ENCODE measurements at regions not wholly inside any gene's neighbourhood (a gene's known extent, or its start where the extent isn't known, plus 50 kb on each side); places are given as distances from the start of the nearest gene placed in this dataset.
A peak's percentile ranks its signal among the peaks of the same experiment; 100 is the strongest.

GRCh38 chr20:10925767-10926166 is 252.0 kb upstream of the JAG1 start:
- DNase-seq, result no peak

- DNase-seq, result no peak
These were observed 253.3 kb upstream of the JAG1 start for GRCh38 chr20:10927011-10927583.

DNA sequence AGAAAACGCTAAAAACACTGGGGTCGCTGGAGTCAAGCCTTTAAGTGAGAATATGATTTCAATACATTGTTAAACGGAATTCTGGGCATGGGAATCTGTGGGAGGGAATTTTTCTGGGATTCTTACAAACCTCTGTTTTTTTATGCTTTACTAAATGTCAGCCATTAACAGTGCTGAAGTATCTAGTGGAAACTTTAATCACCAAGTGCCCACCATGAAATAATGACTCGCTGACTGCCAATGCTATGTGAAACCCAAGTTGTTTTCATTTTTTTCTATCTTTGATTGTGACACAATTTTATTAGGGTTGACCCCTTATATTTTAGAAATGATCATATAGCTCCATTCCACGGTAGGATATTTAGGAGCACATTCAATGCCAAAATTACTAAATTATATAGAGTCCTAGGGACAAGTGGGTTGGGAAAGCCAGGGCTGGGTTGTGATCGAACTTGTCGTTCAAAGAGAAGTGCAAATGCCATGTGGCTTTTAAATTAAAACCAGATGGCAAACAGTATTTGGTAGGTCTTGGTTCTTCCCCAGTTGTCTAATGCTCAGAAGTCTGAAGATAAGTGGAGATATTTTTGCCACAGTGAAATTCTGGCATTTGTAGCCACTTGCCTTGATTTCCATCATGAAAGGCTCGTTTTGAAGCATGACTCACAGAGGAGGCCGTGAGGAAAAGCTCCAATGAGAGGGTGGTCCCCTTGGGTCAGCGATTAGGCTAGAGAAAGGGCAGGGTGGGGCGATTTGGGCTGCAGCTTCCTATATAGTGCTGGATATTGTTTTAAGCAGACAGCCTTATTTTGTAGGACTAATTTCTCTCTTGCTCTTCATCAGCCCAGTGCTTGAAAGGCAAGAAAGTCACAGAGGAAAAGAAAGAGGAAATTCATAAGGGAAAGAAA is 254.4 kb upstream of the JAG1 start:
- no peak for DNase-seq

GRCh38 chr20:10928841-10929421 is 255.1 kb upstream of the JAG1 start:
- DNase-seq, result no peak

GRCh38 chr20:10935658-10936402 is 262.0 kb upstream of the JAG1 start:
- DNase-seq, result no peak

DNA sequence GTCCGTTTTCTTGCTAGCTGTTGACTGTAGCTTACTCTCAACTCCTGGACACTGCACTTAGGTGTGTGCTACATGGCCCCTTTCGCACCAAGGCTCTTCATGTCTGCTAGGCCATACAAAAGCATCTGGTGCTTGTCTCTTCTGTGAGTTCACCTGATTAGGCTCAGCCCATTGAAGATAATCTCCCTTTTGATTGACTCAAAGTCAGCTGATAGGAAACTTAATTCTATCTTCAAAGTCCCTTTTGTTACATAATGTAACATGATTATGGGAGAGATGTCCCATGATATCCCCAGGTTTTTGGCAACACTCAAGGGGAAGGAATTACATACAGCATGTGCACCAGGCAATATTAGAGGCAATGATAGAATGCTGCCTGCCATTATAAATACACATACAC is 263.0 kb upstream of the JAG1 start:
- DNase-seq, result no peak

- DNase-seq, result no peak
These were observed 265.6 kb upstream of the JAG1 start for GRCh38 chr20:10939331-10939941.

- DNase-seq, result no peak
These were observed 267.1 kb upstream of the JAG1 start for GRCh38 chr20:10940941-10941340.

GRCh38 chr20:10943686-10944265 is 270.0 kb upstream of the JAG1 start:
- DNase-seq, result no peak

- DNase-seq, result no peak
These were observed 272.5 kb upstream of the JAG1 start for GRCh38 chr20:10946124-10946880.

DNA sequence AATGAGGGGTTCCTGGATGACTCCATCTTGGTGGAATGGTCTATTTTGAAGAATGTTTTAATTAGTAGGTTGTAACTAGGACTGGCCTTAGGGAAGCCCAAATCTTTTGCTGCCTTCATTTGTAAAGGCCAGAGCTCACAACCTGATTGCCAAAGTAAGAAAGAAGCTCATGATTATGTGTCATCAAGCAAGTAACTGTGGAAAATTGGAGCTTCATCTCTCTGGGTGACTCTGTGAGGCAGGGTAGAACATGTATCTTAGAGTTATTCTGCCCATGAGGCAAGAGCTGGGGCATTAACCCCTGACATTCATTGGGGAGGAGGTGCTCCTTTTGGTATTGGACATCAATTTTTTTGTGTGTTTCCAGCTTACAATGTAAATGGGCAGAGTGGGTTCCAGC is 273.9 kb upstream of the JAG1 start:
- no peak for DNase-seq

- DNase-seq, result no peak
These were observed 276.4 kb upstream of the JAG1 start for GRCh38 chr20:10949930-10950783.

DNA sequence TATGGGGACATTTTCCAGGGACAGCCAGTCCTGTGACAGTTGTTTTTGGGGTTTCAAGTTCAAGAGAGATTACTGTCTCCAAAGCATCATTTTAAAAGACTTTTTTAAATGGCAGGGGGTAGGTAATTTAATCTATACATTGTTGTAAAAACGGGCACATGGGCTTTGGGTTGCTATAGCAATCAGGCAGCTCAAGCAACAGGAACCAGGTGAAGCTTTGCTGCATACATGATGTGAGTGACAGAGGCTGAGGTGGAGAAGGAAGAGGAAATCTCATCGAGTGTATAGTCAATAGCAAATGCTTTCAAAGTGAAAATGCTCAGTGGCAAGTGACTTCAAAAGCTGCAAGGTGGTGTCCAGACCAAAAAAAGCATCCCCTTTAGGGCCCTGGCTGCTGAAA is 277.4 kb upstream of the JAG1 start:
- DNase-seq, result no peak

- no peak for DNase-seq
These were observed 278.1 kb upstream of the JAG1 start for GRCh38 chr20:10951904-10952303.

- no peak for DNase-seq
These were observed 279.6 kb upstream of the JAG1 start for GRCh38 chr20:10953437-10953836.

- DNase-seq, result peak; percentile 20
These were observed 280.5 kb upstream of the JAG1 start for GRCh38 chr20:10954137-10954840.

DNA sequence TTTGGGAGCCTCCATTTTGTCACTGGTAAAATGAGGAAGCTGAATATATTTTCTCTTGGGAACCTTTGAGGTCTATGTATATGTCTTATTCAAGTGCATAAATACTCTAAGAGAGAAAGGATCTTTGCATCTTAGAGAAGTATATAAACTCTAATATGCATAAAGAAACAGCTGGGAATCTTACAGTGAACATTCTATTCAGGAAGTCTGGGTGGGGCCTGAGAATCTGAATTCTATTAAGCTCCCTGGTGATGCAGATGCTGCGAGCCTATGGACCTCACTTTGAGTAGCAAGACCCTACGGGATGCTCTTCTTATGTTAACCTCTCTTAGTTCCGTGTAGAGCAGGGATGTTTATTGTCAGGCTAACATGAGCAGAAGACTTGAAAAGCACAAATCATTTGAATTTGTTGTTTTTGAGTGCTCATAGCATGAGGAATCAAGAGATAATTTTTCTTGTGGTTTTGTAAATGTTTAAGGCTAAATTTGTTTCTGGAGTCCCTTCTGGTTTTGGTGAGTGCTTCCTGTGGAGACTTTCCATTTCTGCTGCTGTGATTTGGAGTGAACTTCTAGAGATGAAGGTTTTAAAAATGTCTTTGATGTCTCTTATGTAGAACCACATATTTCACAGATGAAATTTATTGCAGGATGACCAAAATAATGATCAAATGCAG is 281.2 kb upstream of the JAG1 start:
- no peak for DNase-seq

DNA sequence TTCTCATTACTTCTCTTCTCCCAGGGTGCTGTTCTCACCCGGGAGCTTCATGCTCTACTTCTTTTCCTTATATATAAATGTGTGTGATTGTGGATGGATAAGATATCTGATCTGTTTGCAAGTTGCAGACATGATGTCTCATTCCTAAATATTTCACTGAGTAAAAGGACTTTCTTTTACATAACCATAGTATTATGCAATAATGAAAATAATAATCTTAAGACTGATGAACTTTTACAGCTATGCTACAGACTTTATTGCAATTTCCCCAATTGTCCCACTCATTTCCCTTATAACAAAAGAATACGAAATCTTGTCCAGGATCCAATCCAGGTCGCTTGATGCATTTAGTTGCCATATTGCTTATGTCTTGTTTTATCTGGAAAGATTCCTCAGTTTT is 284.5 kb upstream of the JAG1 start:
- DNase-seq, result no peak

DNA sequence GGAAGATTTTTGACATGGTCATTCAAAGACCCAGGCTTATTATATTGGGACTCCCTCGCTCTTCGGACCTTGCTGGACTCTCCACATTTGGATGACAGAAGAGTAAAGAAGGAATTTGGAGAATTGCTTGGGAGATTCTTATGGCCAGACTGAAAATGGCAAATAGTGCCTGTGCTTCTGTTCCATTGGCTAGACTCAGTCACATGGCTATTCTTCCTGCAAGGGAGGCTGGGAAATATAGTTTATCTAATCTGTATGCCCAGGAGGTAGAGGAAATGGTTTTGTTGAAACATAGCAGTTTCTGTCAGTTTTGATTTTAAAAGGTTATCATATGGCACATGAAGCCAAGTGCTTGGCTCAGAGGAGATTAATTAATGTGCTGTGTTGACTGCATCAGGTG is 286.6 kb upstream of the JAG1 start:
- DNase-seq, result no peak

Data from NCI-H226 (cell line).